ENCODE measurements at regions not wholly inside any gene's neighbourhood (a gene's known extent, or its start where the extent isn't known, plus 50 kb on each side); places are given as distances from the start of the nearest gene placed in this dataset.

GRCh38 chr10:111290649-111291048, 213.8 kb downstream of the ADRA2A start:
- no peak for TF ChIP-seq IRF2 (CRISPR knock-in tag; IDR thresholded peaks at IDR 0.05; ENCODE audit: borderline replicate concordance, low read depth)
- no peak for TF ChIP-seq ZNF121 (CRISPR knock-in tag; IDR thresholded peaks at IDR 0.05)
- TF ChIP-seq CTCF (IDR thresholded peaks at IDR 0.05), result no peak
- no peak for TF ChIP-seq ZNF232 (CRISPR knock-in tag; IDR thresholded peaks at IDR 0.05)
- TF ChIP-seq, protein P1, sequence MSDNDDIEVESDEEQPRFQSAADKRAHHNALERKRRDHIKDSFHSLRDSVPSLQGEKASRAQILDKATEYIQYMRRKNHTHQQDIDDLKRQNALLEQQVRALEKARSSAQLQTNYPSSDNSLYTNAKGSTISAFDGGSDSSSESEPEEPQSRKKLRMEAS (CRISPR knock-in tag; IDR thresholded peaks at IDR 0.05), result no peak
- TF ChIP-seq JUN (CRISPR knock-in tag; IDR thresholded peaks at IDR 0.05), result no peak
- no peak for TF ChIP-seq FOXP1 (CRISPR knock-in tag; IDR thresholded peaks at IDR 0.05; ENCODE audit: borderline replicate concordance)
- TF ChIP-seq, protein P2, sequence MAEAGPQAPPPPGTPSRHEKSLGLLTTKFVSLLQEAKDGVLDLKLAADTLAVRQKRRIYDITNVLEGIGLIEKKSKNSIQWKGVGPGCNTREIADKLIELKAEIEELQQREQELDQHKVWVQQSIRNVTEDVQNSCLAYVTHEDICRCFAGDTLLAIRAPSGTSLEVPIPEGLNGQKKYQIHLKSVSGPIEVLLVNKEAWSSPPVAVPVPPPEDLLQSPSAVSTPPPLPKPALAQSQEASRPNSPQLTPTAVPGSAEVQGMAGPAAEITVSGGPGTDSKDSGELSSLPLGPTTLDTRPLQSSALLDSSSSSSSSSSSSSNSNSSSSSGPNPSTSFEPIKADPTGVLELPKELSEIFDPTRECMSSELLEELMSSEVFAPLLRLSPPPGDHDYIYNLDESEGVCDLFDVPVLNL (CRISPR knock-in tag; IDR thresholded peaks at IDR 0.05; ENCODE audit: borderline replicate concordance, low read depth), result no peak
- TF ChIP-seq PRRX2 (CRISPR knock-in tag; IDR thresholded peaks at IDR 0.05), result no peak
- TF ChIP-seq NR1H2 (CRISPR knock-in tag; IDR thresholded peaks at IDR 0.05), result no peak
- no peak for TF ChIP-seq HMGXB4 (CRISPR knock-in tag; IDR thresholded peaks at IDR 0.05)
- TF ChIP-seq IRF1 (CRISPR knock-in tag; IDR thresholded peaks at IDR 0.05), result no peak

Data from WTC11 (cell line).